ENCODE measurements at regions not wholly inside any gene's neighbourhood (a gene's known extent, or its start where the extent isn't known, plus 50 kb on each side); places are given as distances from the start of the nearest gene placed in this dataset.

- TF ChIP-seq E2F1 (CRISPR knock-in tag; IDR thresholded peaks at IDR 0.05): no peak
- TF ChIP-seq ZNF423 (CRISPR knock-in tag; IDR thresholded peaks at IDR 0.05): no peak
- no peak for TF ChIP-seq HMGXB4 (CRISPR knock-in tag; IDR thresholded peaks at IDR 0.05)
- no peak for TF ChIP-seq ZNF532 (CRISPR knock-in tag; IDR thresholded peaks at IDR 0.05; ENCODE audit: borderline replicate concordance)
- TF ChIP-seq ZNF138 (CRISPR knock-in tag; conservative IDR thresholded peaks at IDR 0.05): no peak
- TF ChIP-seq ZBTB43 (CRISPR knock-in tag; IDR thresholded peaks at IDR 0.05): no peak
- no peak for TF ChIP-seq MLX (CRISPR knock-in tag; IDR thresholded peaks at IDR 0.05)
- no peak for TF ChIP-seq EMX1 (CRISPR knock-in tag; IDR thresholded peaks at IDR 0.05)
- no peak for TF ChIP-seq CREB1 (CRISPR knock-in tag; IDR thresholded peaks at IDR 0.05)
- TF ChIP-seq ZNF263 (CRISPR knock-in tag; IDR thresholded peaks at IDR 0.05; ENCODE audit: low read depth): no peak
- Mint-ChIP-seq H3K36me3 (peaks cover 17% of the 10 kb centered on the region), H3K4me3 (no peak overlapping the region), H3K9me3 (peaks cover 13% of the 10 kb centered on the region), H3K4me1 (peaks cover 8% of the 10 kb centered on the region), H3K27ac (no peak overlapping the region), H3K27me3 (ENCODE audit: low read depth) (peaks cover 16% of the 10 kb centered on the region)
- no peak for ATAC-seq
- no peak for DNase-seq (ENCODE audit: low spot score)
- ChIA-PET POLR2A (no interaction called here), CTCF (interaction anchor here (0.7 kb wide), 1 partner anchor 68 kb away, joined by 3 read pairs; no protein-coding TSS in a partner anchor)
These were observed 112.4 kb downstream of the NRN1 start for GRCh38 chr6:5894357-5894756.

- DNase-seq (ENCODE audit: low spot score) (no peak), ATAC-seq (no peak)
- TF ChIP-seq CTCF (IDR thresholded peaks at IDR 0.05) (no peak), CBFB (CRISPR knock-in tag; IDR thresholded peaks at IDR 0.05; ENCODE audit: low read depth) (no peak), CREB1 (CRISPR knock-in tag; IDR thresholded peaks at IDR 0.05) (no peak), NFE2L1 (CRISPR knock-in tag; IDR thresholded peaks at IDR 0.05) (no peak), RELA (CRISPR knock-in tag; IDR thresholded peaks at IDR 0.05; ENCODE audit: borderline replicate concordance) (no peak), NFATC4 (CRISPR knock-in tag; IDR thresholded peaks at IDR 0.05) (no peak), ZNF396 (CRISPR knock-in tag; IDR thresholded peaks at IDR 0.05; ENCODE audit: borderline replicate concordance) (no peak), ZNF416 (CRISPR knock-in tag; IDR thresholded peaks at IDR 0.05) (no peak), TEAD1 (CRISPR knock-in tag; IDR thresholded peaks at IDR 0.05) (no peak), ZNF317 (CRISPR knock-in tag; IDR thresholded peaks at IDR 0.05; ENCODE audit: borderline replicate concordance, low read depth) (no peak)
- Mint-ChIP-seq H3K4me1 (peaks cover 8% of the 10 kb centered on the region), H3K9me3 (peaks cover 13% of the 10 kb centered on the region), H3K27me3 (ENCODE audit: low read depth) (peaks cover 16% of the 10 kb centered on the region), H3K27ac (no peak overlapping the region), H3K36me3 (peaks cover 17% of the 10 kb centered on the region), H3K4me3 (no peak overlapping the region)
- ChIA-PET CTCF (no interaction called here), POLR2A (no interaction called here)
These were observed 113.4 kb downstream of the NRN1 start for GRCh38 chr6:5893295-5893694.

Data from WTC11 (cell line).